K562 (cell line): ENCODE measurements at regions not wholly inside any gene's neighbourhood (a gene's known extent, or its start where the extent isn't known, plus 50 kb on each side); places are given as distances from the start of the nearest gene placed in this dataset.

Source experiments
- ATAC-seq: fragments of 200-7000 bp; cut with Tn5 transposase; 3 replicates; pipeline ENCODE4 v1.9.1; 2020; ENCODE audit warnings: moderate library complexity
- BruUV-seq: library from RNA; stranded (reverse); fragments of 400-500 nt; replicated peaks from 2 replicates; lab custom pipeline; 2021; lab: Mats Ljungman, UMichigan
- CTCF ChIA-PET: fragments of 300-600 bp; formaldehyde crosslinking; extraction: SDS; loops from one replicate; lab custom pipeline; 2021; ENCODE audit warnings: low intra/inter-chr PET ratio; lab: Yijun Ruan, JAX
- POLR2A ChIA-PET: fragments of 300-600, 350-650 bp; sonication (Branson Sonifier 250); formaldehyde crosslinking; extraction: SDS; loops from one replicate; lab custom pipeline; 2021; ENCODE audit warnings: antibody characterized with exemption, inconsistent platforms; lab: Yijun Ruan, JAX
- DNase-seq, 4 experiments: peaks; one replicate each; pipeline versions ENCODE4 v3.0.0 to v3.0.0-alpha.2; 2011 to 2018; ENCODE audit warnings: low spot score in 3 of 4, mixed read lengths in 3 of 4; ENCODE audit errors: extremely low read depth in 1 of 4
- FAIRE-seq: peaks from 2 replicates; lab custom pipeline; 2011; peaks lifted over from hg19 to GRCh38; lab: Jason Lieb, UNC
- H2AFZ ChIP-seq: 2 replicates; pipeline ENCODE4 v1.6.0; 2011; ENCODE audit warnings: low read depth, low read length, control low read depth, inconsistent platforms
- H3K27ac ChIP-seq: fragments of 200-600 bp; 3 replicates; pipeline ENCODE4 v1.8.0; 2011; ENCODE audit warnings: low read depth, mild to moderate bottlenecking, control low read depth, inconsistent platforms, low read length, moderate library complexity, mixed read lengths; ENCODE audit errors: extremely low read depth
- H3K27me3 ChIP-seq, 2 experiments: fragments of 300-600 bp in 1 of 2; 2 replicates in 1 of 2; 3 replicates in 1 of 2; pipeline versions ENCODE4 v1.6.0 to v1.8.0; 2011; ENCODE audit warnings: inconsistent platforms in 2 of 2, low read length in 2 of 2, mild to moderate bottlenecking in 1 of 2, mixed read lengths in 1 of 2, moderate library complexity in 1 of 2; ENCODE audit not compliant: control insufficient read depth in 2 of 2, insufficient read depth in 2 of 2
- H3K36me3 ChIP-seq: fragments of 300-600 bp; 3 replicates; pipeline ENCODE4 v1.8.0; 2011; ENCODE audit warnings: mild to moderate bottlenecking, low read length, inconsistent platforms; ENCODE audit not compliant: control insufficient read depth, insufficient read depth
- H3K4me1 ChIP-seq, 2 experiments: fragments of 200-600 bp in 1 of 2; replicated peaks in 1 of 2; 2 replicates in 1 of 2; 3 replicates in 1 of 2; pipeline versions ENCODE4 v1.5.1 to v1.8.0; 2011; ENCODE audit warnings: inconsistent platforms in 2 of 2, low read length in 2 of 2, mild to moderate bottlenecking in 1 of 2, mixed read lengths in 1 of 2, moderate library complexity in 1 of 2; ENCODE audit not compliant: control insufficient read depth in 2 of 2, insufficient read depth in 2 of 2
- H3K4me2 ChIP-seq: 2 replicates; pipeline ENCODE4 v1.6.1; 2011; ENCODE audit warnings: low read length, control low read depth, inconsistent platforms, mixed read lengths; ENCODE audit not compliant: insufficient read depth
- H3K4me3 ChIP-seq: fragments of 200-600 bp; sonication (generic), shearing (Covaris generic); 2 replicates; pipeline ENCODE4 v1.5.1; 2016; ENCODE audit warnings: control low read depth, inconsistent platforms
- H3K79me2 ChIP-seq: fragments of 200-600 bp; 3 replicates; pipeline ENCODE4 v1.8.0; 2011; ENCODE audit warnings: low read length, inconsistent platforms; ENCODE audit not compliant: control insufficient read depth, insufficient read depth
- H3K9ac ChIP-seq, 2 experiments: 2 replicates each; pipeline versions ENCODE4 v1.6.0 to v1.6.1; 2011; ENCODE audit warnings: low read depth in 2 of 2, low read length in 2 of 2, control low read depth in 1 of 2, inconsistent platforms in 1 of 2, mild to moderate bottlenecking in 1 of 2, mixed read lengths in 1 of 2; ENCODE audit not compliant: insufficient read depth in 1 of 2
- H3K9me1 ChIP-seq: one replicate; pipeline ENCODE4 v1.6.0; 2011; ENCODE audit warnings: inconsistent platforms, mild to moderate bottlenecking, low read length, moderate library complexity; ENCODE audit not compliant: control insufficient read depth, insufficient read depth
- H3K9me3 ChIP-seq: replicated peaks from 2 replicates; pipeline ENCODE4 v1.5.1; 2011; ENCODE audit warnings: low read depth, low read length, inconsistent platforms; ENCODE audit not compliant: control insufficient read depth, insufficient read depth
- H4K20me1 ChIP-seq: replicated peaks from 2 replicates; pipeline ENCODE4 v1.6.1; 2011; ENCODE audit warnings: low read length, inconsistent platforms, mixed read lengths; ENCODE audit not compliant: control insufficient read depth, insufficient read depth
- JUNB ChIP-seq: fragments of 450-650 bp; formaldehyde crosslinking; conservative IDR thresholded peaks from 2 replicates; pipeline ENCODE4 v1.4.0; 2020; ENCODE audit warnings: mild to moderate bottlenecking
- KDM1A ChIP-seq, 2 experiments: fragments of 450-650 bp; IDR thresholded peaks; 2 replicates each; pipeline ENCODE4 v1.6.1; 2016; ENCODE audit warnings: mild to moderate bottlenecking in 2 of 2
- MAFK ChIP-seq: IDR thresholded peaks from 2 replicates; pipeline ENCODE4 v1.6.1; 2011; ENCODE audit warnings: low read length, improper control_type of control experiment
- TAF1 ChIP-seq: IDR thresholded peaks from 2 replicates; pipeline ENCODE4 v1.6.1; 2011; ENCODE audit warnings: mild to moderate bottlenecking, low read length, moderate library complexity; ENCODE audit not compliant: insufficient read depth, control insufficient read depth, severe bottlenecking; ENCODE audit errors: extremely low read depth
- WGBS: fragments of 100-300 bp; shearing (Covaris generic); methylation state at CpG from one replicate; pipeline ENCODE4 v1.1.6; 2016; ENCODE audit warnings: low coverage, mixed read lengths; ENCODE audit not compliant: insufficient coverage; ENCODE audit errors: missing lambda C conversion rate; 5-methylcytosine and 5-hydroxymethylcytosine counted together
- in situ Hi-C: fragments of 300-500 bp; cut with MboI; formaldehyde crosslinking; loops from 4 replicates; pipeline ENCODE4 v1.15.0; 2018; ENCODE audit warnings: inconsistent platforms, mixed read lengths
- intact Hi-C: fragments of 100-400 bp; cut with micrococcal nuclease; formaldehyde crosslinking; loops from 2 replicates; pipeline ENCODE4 v1.14.2; 2022
- TF ChIP-seq, protein P1 (sequence below): fragments of 250-450 bp; sonication (Bioruptor Pico); IDR thresholded peaks from 2 replicates; pipeline ENCODE4 v1.8.0; 2022; ENCODE audit warnings: inconsistent platforms, mild to moderate bottlenecking, moderate library complexity, borderline replicate concordance

DNA sequence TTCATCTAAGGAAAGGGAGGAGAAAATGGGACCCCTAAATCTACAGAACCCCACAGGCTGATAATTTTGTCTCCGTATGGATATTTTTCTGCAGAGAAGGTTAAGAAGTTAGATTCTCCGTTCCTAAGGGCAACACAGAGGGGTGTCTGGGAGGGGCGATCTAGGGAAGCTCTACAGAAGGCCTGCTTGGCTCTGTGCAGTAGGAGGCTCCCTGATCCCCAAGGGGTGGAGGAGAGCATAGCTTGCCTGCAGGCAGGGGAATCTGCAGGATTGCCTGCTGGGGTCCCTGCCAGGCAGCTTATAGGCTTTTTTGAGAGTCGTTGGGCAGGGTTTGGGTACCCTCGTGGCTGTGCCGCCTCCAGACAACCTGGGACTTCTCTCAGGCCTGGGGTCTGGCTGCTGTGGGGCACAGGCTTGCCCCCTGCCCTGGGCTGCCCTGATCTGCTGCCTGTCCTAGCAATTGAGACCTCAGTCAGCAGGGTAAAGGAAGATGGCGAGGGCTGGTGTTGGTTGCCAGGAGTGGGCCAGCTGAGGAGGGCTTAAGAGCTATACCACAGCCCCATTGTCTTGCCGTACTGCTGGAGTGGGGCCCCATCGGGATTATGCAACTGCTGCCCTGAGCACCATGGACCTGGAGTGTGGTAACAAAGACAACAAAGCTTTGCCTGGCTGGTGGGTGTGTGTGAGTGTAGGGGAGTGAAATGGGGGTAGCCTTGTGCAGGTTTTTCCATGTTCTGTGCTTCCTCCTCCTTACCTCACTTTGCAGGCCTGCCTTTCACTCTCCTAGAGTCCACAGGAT, 74.1 kb downstream of the EFNB1 start:
- no peak overlapping the region for H3K4me3 ChIP-seq
- no peak overlapping the region for H3K9ac ChIP-seq
- H3K79me2 ChIP-seq, result no peaks in the 10 kb centered on the region
- POLR2A ChIA-PET, result interaction anchor here (0.6 kb wide), 1 partner anchor 27 kb away, joined by 3 read pairs; no protein-coding TSS in a partner anchor
- FAIRE-seq (no peak), DNase-seq (no peak), ATAC-seq (peak; percentile 54; the same call in 2 of the 3 replicates)
- no peaks in the 10 kb centered on the region for H4K20me1 ChIP-seq
- no peak overlapping the region for H2AFZ ChIP-seq
- no peak for TF ChIP-seq TAF1
- TF ChIP-seq, protein P1, sequence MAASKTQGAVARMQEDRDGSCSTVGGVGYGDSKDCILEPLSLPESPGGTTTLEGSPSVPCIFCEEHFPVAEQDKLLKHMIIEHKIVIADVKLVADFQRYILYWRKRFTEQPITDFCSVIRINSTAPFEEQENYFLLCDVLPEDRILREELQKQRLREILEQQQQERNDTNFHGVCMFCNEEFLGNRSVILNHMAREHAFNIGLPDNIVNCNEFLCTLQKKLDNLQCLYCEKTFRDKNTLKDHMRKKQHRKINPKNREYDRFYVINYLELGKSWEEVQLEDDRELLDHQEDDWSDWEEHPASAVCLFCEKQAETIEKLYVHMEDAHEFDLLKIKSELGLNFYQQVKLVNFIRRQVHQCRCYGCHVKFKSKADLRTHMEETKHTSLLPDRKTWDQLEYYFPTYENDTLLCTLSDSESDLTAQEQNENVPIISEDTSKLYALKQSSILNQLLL (CRISPR knock-in tag), result no peak
- TF ChIP-seq KDM1A (IDR thresholded peaks at IDR 0.05), result no peak
- no peak for TF ChIP-seq JUNB
- TF ChIP-seq MAFK, result no peak
- in situ Hi-C loops, result no loop called here
- BruUV-seq, result no TSS peak
- no peak overlapping the region for H3K27ac ChIP-seq
- H3K4me2 ChIP-seq, result no peak overlapping the region
- intact Hi-C loops, result no loop called here
- H3K36me3 ChIP-seq, result no peaks in the 10 kb centered on the region
- CTCF ChIA-PET, result no interaction called here
- H3K27me3 ChIP-seq, result no peaks in the 10 kb centered on the region
- no peaks in the 10 kb centered on the region for H3K9me1 ChIP-seq
- 17% methylated on average over 7 of the region's 9 CpGs for WGBS
- H3K9me3 ChIP-seq, result no peaks in the 10 kb centered on the region
- peaks cover 0 to 7% of the 10 kb centered on the region in 2 experiments; a peak in 2 of 5 replicates for H3K4me1 ChIP-seq
